Breast epithelium (tissue), 3 donors: ENCODE measurements at regions not wholly inside any gene's neighbourhood (a gene's known extent, or its start where the extent isn't known, plus 50 kb on each side); places are given as distances from the start of the nearest gene placed in this dataset.

Source experiments
- CTCF ChIP-seq, 3 donors: fragments of 450-650 bp; IDR thresholded peaks; one replicate each; pipeline ENCODE4 v1.5.1; 2016 to 2017; ENCODE audit warnings: antibody characterized with exemption in 3 of 3, mild to moderate bottlenecking in 3 of 3, moderate library complexity in 3 of 3
- POLR2AphosphoS5 ChIP-seq, 3 donors: sonication (generic); formaldehyde crosslinking; IDR thresholded peaks; one replicate each; pipeline ENCODE4 v1.6.1; 2017; ENCODE audit warnings: antibody characterized with exemption in 3 of 3

GRCh38 chr11:92758241-92758780, 211.1 kb upstream of the MTNR1B start:
- TF ChIP-seq POLR2AphosphoS5 (IDR thresholded peaks at IDR 0.05) (no peak), CTCF (IDR thresholded peaks at IDR 0.05) (no peak)
